ENCODE measurements at regions not wholly inside any gene's neighbourhood (a gene's known extent, or its start where the extent isn't known, plus 50 kb on each side); places are given as distances from the start of the nearest gene placed in this dataset.

DNA sequence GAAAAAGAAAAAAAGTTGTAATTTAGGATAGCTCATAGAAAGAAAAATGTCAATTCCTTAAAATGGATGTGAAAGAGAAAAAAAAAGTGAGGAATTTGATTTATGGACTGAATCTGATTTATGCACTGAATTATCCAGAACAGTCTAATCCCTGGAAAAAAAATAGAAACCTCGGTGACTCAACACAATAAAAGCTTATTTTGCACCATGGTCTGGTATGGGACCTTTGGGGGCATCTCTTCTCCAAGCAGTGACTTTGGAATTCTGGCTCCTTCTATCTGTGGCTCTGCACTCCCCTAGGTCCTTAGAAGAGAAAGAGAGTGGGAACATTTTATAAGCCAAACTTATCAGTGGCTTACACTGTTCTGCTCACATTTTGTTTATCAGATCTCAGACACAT lies 471.7 kb upstream of the B3GALT2 start:
- H3K27me3 Mint-ChIP-seq: no peaks in the 10 kb centered on the region
- H3K36me3 Mint-ChIP-seq: peaks cover 3 to 39% (median 6%) of the 10 kb centered on the region in 3 donors
- H3K4me3 Mint-ChIP-seq: no peak overlapping the region
- Histone ChIP-seq H3K27me3 (ENCODE audit: insufficient read depth, low read length, poor library complexity, severe bottlenecking) (no peaks in the 10 kb centered on the region), H3K9me3 (ENCODE audit: low read length) (peaks cover 13% of the 10 kb centered on the region), H3K4me1 (ENCODE audit: insufficient read depth, low read length) (no peaks in the 10 kb centered on the region), H3K36me3 (ENCODE audit: insufficient read depth, low read length) (no peaks in the 10 kb centered on the region), H3K27ac (ENCODE audit: low read depth, low read length) (no peak overlapping the region), H3K4me3 (ENCODE audit: low read length) (no peak overlapping the region)
- H3K9me3 Mint-ChIP-seq: peaks cover 8 to 18% (median 16%) of the 10 kb centered on the region in 5 donors
- H3K4me1 Mint-ChIP-seq: peaks cover 1 to 3% (median 2%) of the 10 kb centered on the region in 3 donors
- ChIA-PET CTCF (interaction anchor here (1.0 kb wide), 1 partner anchor 9 kb away, joined by 3 read pairs; no protein-coding TSS in a partner anchor), POLR2A (interaction anchor here (0.6 kb wide), 1 partner anchor 68 kb away, joined by 3 read pairs; no protein-coding TSS in a partner anchor)
- H3K27ac Mint-ChIP-seq: no peak overlapping the region
- DNase-seq: no peak

DNA sequence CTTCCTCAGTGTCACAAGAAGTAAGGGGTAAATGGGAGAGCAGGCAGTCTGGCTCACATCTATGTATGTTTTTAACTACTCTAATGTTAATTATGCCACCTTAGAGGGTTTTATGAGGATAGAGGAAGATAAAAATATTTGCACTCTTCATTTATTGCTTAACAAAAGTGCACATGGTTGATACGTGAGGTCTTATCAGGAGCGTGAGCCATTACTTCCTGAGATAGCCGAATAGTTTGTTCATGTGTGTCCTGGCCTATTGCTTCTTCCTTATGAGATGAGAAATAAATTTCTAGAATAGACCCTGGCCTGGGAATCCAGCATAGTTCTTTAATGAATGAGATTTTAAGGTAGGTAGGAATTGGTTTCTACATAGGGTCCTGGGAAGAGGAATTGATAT lies 471.1 kb upstream of the B3GALT2 start:
- H3K27me3 Mint-ChIP-seq: no peaks in the 10 kb centered on the region
- Histone ChIP-seq H3K9me3 (ENCODE audit: low read length) (peaks cover 13% of the 10 kb centered on the region), H3K4me3 (ENCODE audit: low read length) (no peak overlapping the region), H3K36me3 (ENCODE audit: insufficient read depth, low read length) (no peaks in the 10 kb centered on the region), H3K4me1 (ENCODE audit: insufficient read depth, low read length) (no peaks in the 10 kb centered on the region), H3K27me3 (ENCODE audit: insufficient read depth, low read length, poor library complexity, severe bottlenecking) (no peaks in the 10 kb centered on the region), H3K27ac (ENCODE audit: low read depth, low read length) (no peak overlapping the region)
- DNase-seq: no peak
- H3K36me3 Mint-ChIP-seq: peaks cover 3 to 42% (median 6%) of the 10 kb centered on the region in 3 donors
- ChIA-PET CTCF (no interaction called here), POLR2A (no interaction called here)
- H3K4me3 Mint-ChIP-seq: no peak overlapping the region
- no peaks in the 10 kb centered on the region for H3K4me1 Mint-ChIP-seq
- no peak overlapping the region for H3K27ac Mint-ChIP-seq
- H3K9me3 Mint-ChIP-seq: peaks cover 8 to 19% (median 18%) of the 10 kb centered on the region in 5 donors

DNA sequence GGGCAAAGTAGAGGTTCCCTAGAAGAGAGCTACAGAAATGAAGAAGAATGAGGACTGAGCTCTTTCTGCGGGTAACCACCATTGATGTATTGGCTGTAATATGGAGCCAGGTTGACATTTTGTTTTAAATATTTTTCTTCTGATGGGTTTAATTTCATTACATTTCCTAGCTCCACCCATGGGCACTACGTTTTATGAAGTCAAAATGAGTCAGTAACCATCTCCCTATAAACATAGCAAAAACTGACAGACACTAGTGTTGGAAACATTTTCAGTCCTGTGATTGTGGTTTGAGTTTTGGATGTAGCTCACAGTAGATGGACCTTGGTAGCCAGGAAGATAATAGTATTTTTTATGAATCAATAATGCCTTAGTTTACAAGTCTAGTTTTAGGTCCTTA lies 470.4 kb upstream of the B3GALT2 start:
- DNase-seq: no peak
- H3K4me3 Mint-ChIP-seq: no peak overlapping the region
- no peak overlapping the region for H3K27ac ChIP-seq (ENCODE audit: low read depth, low read length)
- H3K36me3 ChIP-seq (ENCODE audit: insufficient read depth, low read length): no peaks in the 10 kb centered on the region
- ChIA-PET CTCF (no interaction called here), POLR2A (no interaction called here)
- H3K27ac Mint-ChIP-seq: no peak overlapping the region
- H3K27me3 ChIP-seq (ENCODE audit: insufficient read depth, low read length, poor library complexity, severe bottlenecking): no peaks in the 10 kb centered on the region
- H3K9me3 ChIP-seq (ENCODE audit: low read length): peaks cover 13% of the 10 kb centered on the region
- H3K36me3 Mint-ChIP-seq: peaks cover 3 to 45% (median 6%) of the 10 kb centered on the region in 3 donors
- no peak overlapping the region for H3K4me3 ChIP-seq (ENCODE audit: low read length)
- no peaks in the 10 kb centered on the region for H3K4me1 Mint-ChIP-seq
- H3K9me3 Mint-ChIP-seq: peaks cover 8 to 23% (median 18%) of the 10 kb centered on the region in 5 donors
- no peaks in the 10 kb centered on the region for H3K4me1 ChIP-seq (ENCODE audit: insufficient read depth, low read length)
- no peaks in the 10 kb centered on the region for H3K27me3 Mint-ChIP-seq

DNA sequence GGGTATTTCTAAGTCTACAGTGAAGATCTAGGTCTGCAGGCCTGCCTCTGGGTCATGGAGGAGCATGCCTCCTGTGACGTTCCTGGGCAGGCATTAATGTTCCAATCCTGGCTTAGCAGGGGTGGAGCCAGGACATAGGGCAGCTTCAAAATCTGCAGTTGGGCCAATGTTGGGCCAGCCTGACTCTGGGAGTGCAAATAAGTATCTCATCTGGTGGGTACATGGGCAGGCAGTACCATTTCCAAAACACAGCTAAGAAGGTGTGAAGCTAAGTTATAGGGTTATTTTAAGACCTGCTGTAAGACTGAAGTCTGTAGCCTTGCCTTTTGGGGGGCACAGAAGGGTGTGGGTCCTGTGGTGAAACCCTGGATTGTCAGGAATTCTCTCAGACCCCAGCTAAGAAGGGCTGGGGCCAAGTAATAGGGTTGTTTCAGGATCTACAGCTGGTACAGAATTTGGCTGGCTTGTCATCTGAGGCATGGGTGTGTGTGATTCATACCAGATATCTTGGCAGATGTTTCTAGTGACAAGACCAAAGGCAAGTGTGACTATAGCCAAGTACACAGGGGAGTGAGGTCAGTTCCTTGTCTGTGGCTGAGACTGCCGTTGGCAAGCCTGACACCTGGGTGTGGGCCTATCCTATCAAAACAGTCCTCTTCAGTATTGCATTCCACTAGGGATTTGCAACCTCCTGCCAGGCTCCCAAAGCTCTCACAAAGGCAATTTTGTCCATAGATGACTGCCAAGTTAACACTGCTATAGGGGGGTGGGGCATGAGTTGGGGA lies 468.7 kb upstream of the B3GALT2 start:
- POLR2A ChIA-PET: no interaction called here
- H3K27ac ChIP-seq (ENCODE audit: low read depth, low read length): no peak overlapping the region
- H3K9me3 ChIP-seq (ENCODE audit: low read length): peaks cover 13% of the 10 kb centered on the region
- H3K27me3 Mint-ChIP-seq: no peaks in the 10 kb centered on the region
- H3K4me3 Mint-ChIP-seq: no peak overlapping the region
- H3K4me1 ChIP-seq (ENCODE audit: insufficient read depth, low read length): no peaks in the 10 kb centered on the region
- no peaks in the 10 kb centered on the region for H3K27me3 ChIP-seq (ENCODE audit: insufficient read depth, low read length, poor library complexity, severe bottlenecking)
- H3K4me1 Mint-ChIP-seq: no peaks in the 10 kb centered on the region
- CTCF ChIA-PET: interaction anchor here (0.6 kb wide), 1 partner anchor 325 kb away, joined by 3 read pairs; no protein-coding TSS in a partner anchor
- no peaks in the 10 kb centered on the region for H3K36me3 ChIP-seq (ENCODE audit: insufficient read depth, low read length)
- no peak overlapping the region for H3K27ac Mint-ChIP-seq
- H3K36me3 Mint-ChIP-seq: peaks cover 3 to 60% (median 8%) of the 10 kb centered on the region in 3 donors
- DNase-seq: no peak
- H3K4me3 ChIP-seq (ENCODE audit: low read length): no peak overlapping the region
- H3K9me3 Mint-ChIP-seq: peaks cover 8 to 30% (median 21%) of the 10 kb centered on the region in 5 donors

DNA sequence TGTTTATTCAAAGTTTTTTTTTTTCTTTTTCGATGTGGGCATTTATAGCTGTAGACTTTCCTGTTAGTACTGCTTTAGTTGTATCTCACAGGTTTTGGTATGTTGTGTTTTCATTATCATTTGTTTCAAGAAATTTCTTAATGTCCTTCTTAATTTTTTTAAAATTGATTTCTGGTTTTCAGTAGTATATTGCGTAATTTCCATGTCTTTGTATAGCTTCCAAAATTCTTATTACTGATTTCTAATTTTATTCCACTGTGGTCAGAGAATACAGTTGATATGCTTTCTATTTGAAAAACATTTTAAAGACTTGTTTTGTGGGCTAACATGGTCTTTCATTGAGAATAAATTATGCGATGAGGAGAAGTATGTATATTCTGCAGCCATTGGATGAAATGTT lies 463.2 kb upstream of the B3GALT2 start:
- H3K36me3 Mint-ChIP-seq: peaks cover 6 to 81% (median 7%) of the 10 kb centered on the region in 3 donors
- no peak for DNase-seq
- peaks cover 7 to 14% (median 9%) of the 10 kb centered on the region in 3 donors for H3K4me1 Mint-ChIP-seq
- Histone ChIP-seq H3K27me3 (ENCODE audit: insufficient read depth, low read length, poor library complexity, severe bottlenecking) (no peaks in the 10 kb centered on the region), H3K36me3 (ENCODE audit: insufficient read depth, low read length) (no peaks in the 10 kb centered on the region), H3K9me3 (ENCODE audit: low read length) (peaks cover 10% of the 10 kb centered on the region), H3K4me3 (ENCODE audit: low read length) (no peak overlapping the region), H3K4me1 (ENCODE audit: insufficient read depth, low read length) (no peaks in the 10 kb centered on the region), H3K27ac (ENCODE audit: low read depth, low read length) (no peak overlapping the region)
- H3K9me3 Mint-ChIP-seq: peaks cover 17 to 57% (median 32%) of the 10 kb centered on the region in 5 donors
- ChIA-PET POLR2A (no interaction called here), CTCF (no interaction called here)
- no peaks in the 10 kb centered on the region for H3K27me3 Mint-ChIP-seq
- H3K27ac Mint-ChIP-seq: no peak overlapping the region
- no peak overlapping the region for H3K4me3 Mint-ChIP-seq

DNA sequence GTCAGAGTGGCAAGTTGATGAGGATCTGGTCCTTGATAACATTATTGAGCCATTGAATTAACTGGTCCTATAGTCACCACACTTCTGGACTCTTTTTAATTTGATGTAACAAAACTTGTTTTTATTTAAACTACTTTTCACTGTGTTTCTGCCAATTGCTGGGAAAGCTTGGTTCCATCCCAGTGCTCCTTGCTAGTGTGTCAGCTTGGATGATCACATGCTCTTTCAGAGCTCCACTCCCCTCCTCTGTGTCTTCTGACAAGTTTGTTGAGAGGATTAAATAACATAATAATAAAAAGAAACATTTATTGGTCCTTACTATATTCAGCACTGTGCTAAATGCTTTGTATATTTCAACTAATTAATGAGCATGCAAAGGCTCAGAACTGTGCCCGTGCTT lies 448.5 kb upstream of the B3GALT2 start:
- Histone ChIP-seq H3K9me3 (ENCODE audit: low read length) (no peaks in the 10 kb centered on the region), H3K27me3 (ENCODE audit: insufficient read depth, low read length, poor library complexity, severe bottlenecking) (no peaks in the 10 kb centered on the region), H3K36me3 (ENCODE audit: insufficient read depth, low read length) (no peaks in the 10 kb centered on the region), H3K27ac (ENCODE audit: low read depth, low read length) (no peak overlapping the region), H3K4me3 (ENCODE audit: low read length) (no peak overlapping the region), H3K4me1 (ENCODE audit: insufficient read depth, low read length) (no peaks in the 10 kb centered on the region)
- Mint-ChIP-seq H3K27me3 (no peaks in the 10 kb centered on the region), H3K4me3 (peak overlapping the region in 4 of 7 donors; percentile 10 to 53 (median 30)), H3K9me3 (peaks cover 0 to 1% (median 0%) of the 10 kb centered on the region in 5 donors), H3K4me1 (peaks cover 17 to 27% (median 25%) of the 10 kb centered on the region in 3 donors), H3K27ac (peak overlapping the region in 4 of 8 donors; percentile 14 to 96 (median 69)), H3K36me3 (peaks cover 0 to 28% (median 1%) of the 10 kb centered on the region in 3 donors)
- CTCF ChIA-PET: no interaction called here
- POLR2A ChIA-PET: no interaction called here
- DNase-seq: no peak

DNA sequence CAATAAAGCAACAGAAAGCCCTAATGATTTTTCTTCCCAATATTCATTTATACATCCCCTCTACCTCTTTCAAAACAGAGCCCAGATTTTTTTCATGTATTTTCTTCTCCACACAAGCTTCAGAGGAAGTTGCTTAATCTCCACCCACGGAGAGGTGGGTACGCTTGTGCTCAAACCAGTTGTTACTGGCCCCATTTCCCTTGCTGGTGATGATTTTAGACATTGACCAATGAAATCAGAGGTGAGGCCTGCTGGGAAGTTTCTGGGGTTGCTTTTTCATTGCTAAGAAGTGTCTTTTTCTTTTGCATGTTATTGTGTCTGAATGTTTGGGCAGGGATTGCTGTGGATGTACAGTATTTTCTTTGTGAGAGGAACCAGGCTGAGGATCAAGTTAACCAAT lies 448.1 kb upstream of the B3GALT2 start:
- Histone ChIP-seq H3K4me3 (ENCODE audit: low read length) (no peak overlapping the region), H3K27ac (ENCODE audit: low read depth, low read length) (no peak overlapping the region), H3K27me3 (ENCODE audit: insufficient read depth, low read length, poor library complexity, severe bottlenecking) (no peaks in the 10 kb centered on the region), H3K36me3 (ENCODE audit: insufficient read depth, low read length) (no peaks in the 10 kb centered on the region), H3K9me3 (ENCODE audit: low read length) (no peaks in the 10 kb centered on the region), H3K4me1 (ENCODE audit: insufficient read depth, low read length) (no peaks in the 10 kb centered on the region)
- Mint-ChIP-seq H3K9me3 (no peaks in the 10 kb centered on the region), H3K27me3 (no peaks in the 10 kb centered on the region), H3K4me1 (peaks cover 17 to 27% (median 25%) of the 10 kb centered on the region in 3 donors), H3K4me3 (peak overlapping the region in 5 of 7 donors; percentile 10 to 78 (median 37)), H3K36me3 (peaks cover 0 to 24% (median 1%) of the 10 kb centered on the region in 3 donors), H3K27ac (peak overlapping the region in 6 of 8 donors; percentile 8 to 96 (median 61))
- peak in 1 of 5 donors; percentile 19 for DNase-seq
- POLR2A ChIA-PET: no interaction called here
- CTCF ChIA-PET: no interaction called here

DNA sequence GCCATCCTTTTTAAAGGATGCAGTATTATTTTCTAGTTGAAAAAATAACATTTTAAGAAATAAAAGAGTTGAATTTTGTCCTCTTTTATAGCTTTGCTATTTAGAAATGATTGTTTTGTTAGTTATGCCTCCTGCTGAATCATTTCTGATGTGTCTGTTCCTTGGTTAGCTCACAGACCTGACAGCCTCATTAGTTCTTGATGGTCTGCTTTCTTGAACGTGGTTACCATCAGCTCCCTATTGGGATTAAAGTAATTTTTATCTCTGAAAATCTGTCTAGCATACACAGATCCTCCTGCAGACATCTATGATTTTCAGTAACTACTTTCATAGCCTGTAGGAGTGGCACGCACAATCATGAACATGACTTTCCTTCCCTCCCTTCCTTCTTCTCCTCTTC lies 447.6 kb upstream of the B3GALT2 start:
- CTCF ChIA-PET: no interaction called here
- H3K27ac Mint-ChIP-seq: peak overlapping the region in 5 of 8 donors; percentile 8 to 96 (median 59)
- H3K4me1 Mint-ChIP-seq: peaks cover 17 to 27% (median 27%) of the 10 kb centered on the region in 3 donors
- no peaks in the 10 kb centered on the region for H3K9me3 Mint-ChIP-seq
- peak overlapping the region in 5 of 7 donors; percentile 10 to 78 (median 37) for H3K4me3 Mint-ChIP-seq
- POLR2A ChIA-PET: no interaction called here
- H3K9me3 ChIP-seq (ENCODE audit: low read length): no peaks in the 10 kb centered on the region
- H3K36me3 ChIP-seq (ENCODE audit: insufficient read depth, low read length): no peaks in the 10 kb centered on the region
- no peaks in the 10 kb centered on the region for H3K27me3 Mint-ChIP-seq
- H3K27ac ChIP-seq (ENCODE audit: low read depth, low read length): no peak overlapping the region
- no peaks in the 10 kb centered on the region for H3K4me1 ChIP-seq (ENCODE audit: insufficient read depth, low read length)
- peaks cover 0 to 23% (median 1%) of the 10 kb centered on the region in 3 donors for H3K36me3 Mint-ChIP-seq
- no peak overlapping the region for H3K4me3 ChIP-seq (ENCODE audit: low read length)
- DNase-seq: no peak
- no peaks in the 10 kb centered on the region for H3K27me3 ChIP-seq (ENCODE audit: insufficient read depth, low read length, poor library complexity, severe bottlenecking)
